ENCODE measurements at regions not wholly inside any gene's neighbourhood (a gene's known extent, or its start where the extent isn't known, plus 50 kb on each side); places are given as distances from the start of the nearest gene placed in this dataset.

DNA sequence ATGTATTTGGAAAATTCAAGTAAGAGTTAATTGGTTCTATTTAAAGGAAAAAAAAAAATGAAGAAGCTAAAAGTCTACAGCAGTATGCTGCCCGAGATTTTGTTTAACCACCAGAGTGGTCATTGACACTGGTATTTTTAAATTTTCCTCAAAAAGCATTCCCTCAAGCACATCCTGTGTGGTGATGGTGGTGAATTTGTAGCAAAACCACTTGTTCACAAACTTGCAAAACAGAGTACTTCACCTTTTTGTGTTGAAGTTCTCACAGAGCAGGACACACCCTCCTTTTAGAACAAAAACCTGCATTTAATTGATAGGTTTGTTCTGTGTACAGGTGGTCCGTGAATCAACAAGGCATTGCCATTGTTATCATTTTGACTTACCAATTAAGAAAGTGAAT, 374.2 kb downstream of the EFNA5 start:
- TF ChIP-seq, protein P1, sequence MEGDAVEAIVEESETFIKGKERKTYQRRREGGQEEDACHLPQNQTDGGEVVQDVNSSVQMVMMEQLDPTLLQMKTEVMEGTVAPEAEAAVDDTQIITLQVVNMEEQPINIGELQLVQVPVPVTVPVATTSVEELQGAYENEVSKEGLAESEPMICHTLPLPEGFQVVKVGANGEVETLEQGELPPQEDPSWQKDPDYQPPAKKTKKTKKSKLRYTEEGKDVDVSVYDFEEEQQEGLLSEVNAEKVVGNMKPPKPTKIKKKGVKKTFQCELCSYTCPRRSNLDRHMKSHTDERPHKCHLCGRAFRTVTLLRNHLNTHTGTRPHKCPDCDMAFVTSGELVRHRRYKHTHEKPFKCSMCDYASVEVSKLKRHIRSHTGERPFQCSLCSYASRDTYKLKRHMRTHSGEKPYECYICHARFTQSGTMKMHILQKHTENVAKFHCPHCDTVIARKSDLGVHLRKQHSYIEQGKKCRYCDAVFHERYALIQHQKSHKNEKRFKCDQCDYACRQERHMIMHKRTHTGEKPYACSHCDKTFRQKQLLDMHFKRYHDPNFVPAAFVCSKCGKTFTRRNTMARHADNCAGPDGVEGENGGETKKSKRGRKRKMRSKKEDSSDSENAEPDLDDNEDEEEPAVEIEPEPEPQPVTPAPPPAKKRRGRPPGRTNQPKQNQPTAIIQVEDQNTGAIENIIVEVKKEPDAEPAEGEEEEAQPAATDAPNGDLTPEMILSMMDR (IDR thresholded peaks at IDR 0.05) = no peak
- TF ChIP-seq POLR2A (IDR thresholded peaks at IDR 0.05) (no peak), EP300 (IDR thresholded peaks at IDR 0.05) (no peak)

Measured in stomach (tissue), 4 donors.